Endothelial cell (in vitro differentiated cells): ENCODE measurements at regions not wholly inside any gene's neighbourhood (a gene's known extent, or its start where the extent isn't known, plus 50 kb on each side); places are given as distances from the start of the nearest gene placed in this dataset.

Source experiments
- DNase-seq: peaks from one replicate; pipeline ENCODE4 v3.0.0; 2021; ENCODE audit warnings: low spot score
- H3K27ac Mint-ChIP-seq: one replicate; pipeline ENCODE4 v1.8.0; 2021; ENCODE audit warnings: mixed read lengths, inconsistent platforms; ENCODE audit not compliant: unreplicated experiment
- H3K27me3 Mint-ChIP-seq: one replicate; pipeline ENCODE4 v1.8.0; 2021; ENCODE audit warnings: mild to moderate bottlenecking, moderate library complexity, mixed read lengths, inconsistent platforms; ENCODE audit not compliant: unreplicated experiment
- H3K36me3 Mint-ChIP-seq: one replicate; pipeline ENCODE4 v1.8.0; 2021; ENCODE audit warnings: mild to moderate bottlenecking, low read depth, mixed read lengths, inconsistent platforms; ENCODE audit not compliant: unreplicated experiment
- H3K4me1 Mint-ChIP-seq: one replicate; pipeline ENCODE4 v1.8.0; 2021; ENCODE audit warnings: mild to moderate bottlenecking, mixed read lengths, inconsistent platforms; ENCODE audit not compliant: unreplicated experiment
- H3K4me3 Mint-ChIP-seq: one replicate; pipeline ENCODE4 v1.8.0; 2021; ENCODE audit warnings: mild to moderate bottlenecking, mixed read lengths, inconsistent platforms; ENCODE audit not compliant: unreplicated experiment
- H3K9me3 Mint-ChIP-seq: one replicate; pipeline ENCODE4 v1.8.0; 2021; ENCODE audit warnings: mixed read lengths, inconsistent platforms; ENCODE audit not compliant: unreplicated experiment
- CTCF ChIP-seq: fragments of 200-600 bp; sonication (generic); IDR thresholded peaks from one replicate; pipeline ENCODE4 v1.5.0; 2021; ENCODE audit warnings: antibody characterized with exemption; ENCODE audit not compliant: unreplicated experiment

- Mint-ChIP-seq H3K36me3 (no peaks in the 10 kb centered on the region), H3K27me3 (no peaks in the 10 kb centered on the region), H3K9me3 (no peaks in the 10 kb centered on the region), H3K4me1 (no peaks in the 10 kb centered on the region), H3K27ac (no peak overlapping the region), H3K4me3 (no peak overlapping the region)
- no peak for TF ChIP-seq CTCF
- DNase-seq: no peak
Measured at GRCh38 chr5:129217179-129217578, 122.6 kb downstream of the ISOC1 start.

GRCh38 chr5:129223178-129223577, 128.6 kb downstream of the ISOC1 start:
- no peaks in the 10 kb centered on the region for H3K4me1 Mint-ChIP-seq
- no peak overlapping the region for H3K4me3 Mint-ChIP-seq
- H3K27me3 Mint-ChIP-seq: no peaks in the 10 kb centered on the region
- no peaks in the 10 kb centered on the region for H3K9me3 Mint-ChIP-seq
- TF ChIP-seq CTCF: no peak
- no peaks in the 10 kb centered on the region for H3K36me3 Mint-ChIP-seq
- DNase-seq: no peak
- H3K27ac Mint-ChIP-seq: no peak overlapping the region

GRCh38 chr5:129228577-129228976, 134.0 kb downstream of the ISOC1 start:
- no peak for TF ChIP-seq CTCF
- Mint-ChIP-seq H3K27me3 (no peaks in the 10 kb centered on the region), H3K4me3 (no peak overlapping the region), H3K9me3 (no peaks in the 10 kb centered on the region), H3K36me3 (no peaks in the 10 kb centered on the region), H3K4me1 (no peaks in the 10 kb centered on the region), H3K27ac (no peak overlapping the region)
- DNase-seq: no peak

GRCh38 chr5:129241755-129242154, 147.2 kb downstream of the ISOC1 start:
- Mint-ChIP-seq H3K4me1 (no peaks in the 10 kb centered on the region), H3K27ac (no peak overlapping the region), H3K36me3 (no peaks in the 10 kb centered on the region), H3K27me3 (peaks cover 2% of the 10 kb centered on the region), H3K4me3 (no peak overlapping the region), H3K9me3 (no peaks in the 10 kb centered on the region)
- DNase-seq: no peak
- TF ChIP-seq CTCF: no peak

- no peaks in the 10 kb centered on the region for H3K36me3 Mint-ChIP-seq
- H3K4me3 Mint-ChIP-seq: no peak overlapping the region
Measured at GRCh38 chr5:129243039-129243438, 148.5 kb downstream of the ISOC1 start.

More at GRCh38 chr5:129243039-129243438, 148.5 kb downstream of the ISOC1 start:
- TF ChIP-seq CTCF: no peak
- no peak overlapping the region for H3K27ac Mint-ChIP-seq
- no peaks in the 10 kb centered on the region for H3K4me1 Mint-ChIP-seq
- no peaks in the 10 kb centered on the region for H3K9me3 Mint-ChIP-seq
- DNase-seq: no peak
- peaks cover 2% of the 10 kb centered on the region for H3K27me3 Mint-ChIP-seq
